ENCODE measurements at regions not wholly inside any gene's neighbourhood (a gene's known extent, or its start where the extent isn't known, plus 50 kb on each side); places are given as distances from the start of the nearest gene placed in this dataset.

DNA sequence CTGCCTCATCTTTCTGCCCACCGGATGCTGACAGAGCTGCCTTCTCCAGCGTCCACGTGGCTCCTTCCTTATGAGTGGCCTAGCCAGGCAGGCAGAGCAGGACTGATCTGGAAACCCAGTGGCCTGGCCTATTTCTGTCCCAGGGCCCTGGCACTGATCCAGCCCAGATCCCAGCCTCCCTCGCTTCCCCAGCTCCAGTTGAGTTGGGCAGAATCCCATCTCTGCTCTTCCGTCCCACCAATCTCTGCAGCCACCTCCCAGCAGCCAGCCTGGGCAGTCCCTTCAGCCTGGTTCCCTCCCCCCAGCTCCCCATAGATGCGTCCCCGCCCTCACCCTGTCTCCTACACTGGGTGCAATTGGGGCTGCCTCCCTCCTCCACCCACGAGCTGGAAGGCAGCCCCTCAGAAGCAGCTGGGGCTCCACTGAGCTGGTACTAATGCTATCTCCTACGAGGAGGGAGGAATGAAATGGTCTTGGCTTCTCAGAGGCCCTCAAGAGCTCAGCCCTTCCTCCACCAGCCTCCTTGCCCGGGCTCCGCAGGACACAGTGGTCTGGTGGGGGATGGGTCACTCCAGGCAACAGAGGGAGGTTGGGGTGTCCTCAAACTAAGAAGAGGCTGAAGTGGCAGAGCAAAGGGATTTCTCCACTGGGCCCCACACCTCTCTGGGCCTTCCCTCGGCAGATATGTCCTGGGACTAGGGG is 94.2 kb downstream of the PJA1 start:
- no peak overlapping the region for H3K4me3 ChIP-seq (ENCODE audit: low read depth, low read length)
- peak; percentile 20 for DNase-seq (ENCODE audit: low read depth)
- TF ChIP-seq, protein P1, sequence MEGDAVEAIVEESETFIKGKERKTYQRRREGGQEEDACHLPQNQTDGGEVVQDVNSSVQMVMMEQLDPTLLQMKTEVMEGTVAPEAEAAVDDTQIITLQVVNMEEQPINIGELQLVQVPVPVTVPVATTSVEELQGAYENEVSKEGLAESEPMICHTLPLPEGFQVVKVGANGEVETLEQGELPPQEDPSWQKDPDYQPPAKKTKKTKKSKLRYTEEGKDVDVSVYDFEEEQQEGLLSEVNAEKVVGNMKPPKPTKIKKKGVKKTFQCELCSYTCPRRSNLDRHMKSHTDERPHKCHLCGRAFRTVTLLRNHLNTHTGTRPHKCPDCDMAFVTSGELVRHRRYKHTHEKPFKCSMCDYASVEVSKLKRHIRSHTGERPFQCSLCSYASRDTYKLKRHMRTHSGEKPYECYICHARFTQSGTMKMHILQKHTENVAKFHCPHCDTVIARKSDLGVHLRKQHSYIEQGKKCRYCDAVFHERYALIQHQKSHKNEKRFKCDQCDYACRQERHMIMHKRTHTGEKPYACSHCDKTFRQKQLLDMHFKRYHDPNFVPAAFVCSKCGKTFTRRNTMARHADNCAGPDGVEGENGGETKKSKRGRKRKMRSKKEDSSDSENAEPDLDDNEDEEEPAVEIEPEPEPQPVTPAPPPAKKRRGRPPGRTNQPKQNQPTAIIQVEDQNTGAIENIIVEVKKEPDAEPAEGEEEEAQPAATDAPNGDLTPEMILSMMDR (IDR thresholded peaks at IDR 0.05; ENCODE audit: insufficient read depth, low read length), result no peak

DNA sequence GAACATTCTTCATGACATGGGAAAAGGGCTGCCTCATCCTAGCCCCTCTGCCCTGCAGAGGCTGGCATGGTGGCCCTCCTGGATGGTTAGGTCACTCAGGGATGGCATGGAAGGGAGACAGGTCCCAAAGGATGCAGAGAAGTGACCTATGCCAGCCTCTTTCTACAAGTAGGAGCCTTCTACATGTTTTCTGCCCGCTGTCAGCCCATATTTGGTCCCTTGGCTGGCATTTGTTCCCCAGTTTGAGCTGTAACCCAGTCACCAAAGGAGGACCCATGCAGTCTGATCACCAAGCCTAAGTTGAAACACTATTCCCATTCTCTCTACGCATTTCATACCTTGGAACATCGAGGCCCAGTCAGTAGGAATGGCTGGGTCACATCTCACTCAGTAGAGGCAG is 95.4 kb downstream of the PJA1 start:
- H3K4me3 ChIP-seq (ENCODE audit: low read depth, low read length), result no peak overlapping the region
- TF ChIP-seq, protein P1 (IDR thresholded peaks at IDR 0.05; ENCODE audit: insufficient read depth, low read length), result no peak
- DNase-seq (ENCODE audit: low read depth), result no peak

DNA sequence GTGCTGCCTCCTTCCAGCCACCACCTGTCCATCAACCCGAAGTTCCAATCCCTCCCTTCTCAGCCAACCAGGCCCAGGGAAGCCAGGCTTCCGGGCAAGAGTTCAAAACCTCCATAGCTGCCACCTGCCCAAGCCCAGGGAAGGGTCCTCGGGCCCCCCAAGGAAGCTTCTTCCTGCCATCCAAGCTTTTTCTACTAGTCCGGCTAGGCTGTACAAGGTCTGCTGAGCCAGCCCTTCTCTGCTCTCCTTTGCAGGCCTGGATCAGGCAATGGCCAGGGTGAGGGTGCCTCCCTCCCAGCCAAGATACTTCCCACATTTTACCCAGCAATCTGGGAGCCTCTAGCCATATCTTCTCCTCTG is 96.2 kb downstream of the PJA1 start:
- H3K4me3 ChIP-seq (ENCODE audit: low read depth, low read length), result no peak overlapping the region
- TF ChIP-seq, protein P1 (IDR thresholded peaks at IDR 0.05; ENCODE audit: insufficient read depth, low read length), result no peak
- DNase-seq (ENCODE audit: low read depth), result no peak

DNA sequence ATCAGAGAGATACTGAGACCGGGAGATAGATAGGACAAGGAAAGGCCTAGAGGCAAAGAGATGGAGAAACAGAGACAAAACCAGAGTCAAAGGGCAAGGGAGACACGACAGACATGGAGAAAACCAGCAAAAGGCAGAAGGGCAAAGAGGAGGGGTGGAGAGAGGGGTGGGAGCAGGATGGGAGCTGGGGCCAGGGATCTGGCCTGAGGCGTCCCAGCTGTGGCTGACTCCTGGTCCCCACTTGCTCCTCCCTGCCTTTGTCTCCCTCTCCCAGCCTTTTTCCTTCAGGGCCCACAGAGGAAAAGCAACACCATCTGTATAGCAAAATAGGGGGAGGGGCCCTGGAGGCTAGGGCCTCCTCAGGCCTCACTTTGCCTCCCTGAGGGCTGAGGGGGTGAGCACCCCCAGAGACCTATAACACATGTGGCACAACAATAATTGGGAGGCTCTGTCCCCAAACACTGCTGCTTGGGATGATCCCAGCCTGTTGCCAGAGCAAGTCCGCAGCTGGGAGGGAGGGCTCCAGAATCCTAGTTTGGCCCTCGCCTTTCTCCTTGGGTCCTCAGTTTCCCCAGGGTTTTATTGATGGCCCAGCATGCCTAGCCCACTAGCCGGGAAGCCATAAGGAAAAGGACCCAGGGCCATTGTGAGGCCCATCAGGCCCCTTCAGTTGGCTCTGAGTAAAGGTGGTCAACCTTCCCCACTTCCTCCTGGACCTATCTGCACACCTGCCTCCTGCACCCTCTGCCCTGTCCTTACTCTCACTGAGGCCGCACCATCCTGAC is 96.8 kb downstream of the PJA1 start:
- TF ChIP-seq, protein P1 (IDR thresholded peaks at IDR 0.05; ENCODE audit: insufficient read depth, low read length), result no peak
- no peak overlapping the region for H3K4me3 ChIP-seq (ENCODE audit: low read depth, low read length)
- DNase-seq (ENCODE audit: low read depth), result no peak

DNA sequence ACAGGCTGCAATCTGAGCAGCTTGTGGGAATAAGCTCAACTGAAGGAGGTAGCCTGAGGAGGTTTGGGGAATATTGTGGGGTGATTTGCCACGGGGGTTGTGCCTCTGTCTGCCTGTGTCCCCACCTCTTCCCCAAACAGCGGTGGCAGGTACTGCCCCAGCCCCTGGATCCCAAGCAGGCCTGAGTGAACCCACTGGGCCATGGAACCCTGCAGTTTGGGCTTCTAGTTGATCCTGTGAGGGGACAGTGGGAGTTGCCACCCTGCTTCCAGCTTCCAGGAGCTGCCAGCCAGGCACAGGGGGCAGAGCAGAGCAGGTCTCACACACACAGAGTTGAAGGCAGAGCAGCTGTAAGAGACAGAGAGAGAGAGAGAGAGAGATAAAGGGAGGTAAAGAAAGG is 97.4 kb downstream of the PJA1 start:
- no peak for DNase-seq (ENCODE audit: low read depth)
- H3K4me3 ChIP-seq (ENCODE audit: low read depth, low read length), result no peak overlapping the region
- TF ChIP-seq, protein P1 (IDR thresholded peaks at IDR 0.05; ENCODE audit: insufficient read depth, low read length), result no peak

DNA sequence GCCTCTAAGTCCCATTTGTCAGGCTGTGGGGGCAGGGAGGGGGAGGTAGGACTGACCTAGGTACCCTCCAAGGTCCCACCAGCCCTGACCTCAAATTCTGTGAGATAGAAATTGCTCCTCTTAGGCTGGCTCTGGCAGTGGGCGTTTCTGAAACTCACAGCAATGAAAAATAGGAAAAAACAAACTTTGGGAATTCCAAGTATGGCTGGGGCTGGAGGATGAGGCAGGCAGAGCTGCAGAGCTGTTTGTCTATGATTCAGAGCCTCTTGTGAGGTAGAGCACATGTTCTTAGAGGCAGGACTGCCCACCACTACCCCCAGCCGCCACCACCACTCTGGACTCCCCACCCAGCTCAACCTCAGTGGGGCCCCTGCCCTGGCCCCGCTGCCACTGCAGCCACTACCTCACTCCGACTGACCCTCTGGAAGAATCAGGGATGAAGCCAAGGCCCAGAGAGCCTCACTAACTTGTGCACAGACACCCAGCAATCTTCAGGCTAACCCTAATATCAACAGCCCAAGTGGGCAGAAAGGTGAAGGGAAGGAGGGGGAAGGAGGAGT is 98.2 kb downstream of the PJA1 start:
- TF ChIP-seq, protein P1 (IDR thresholded peaks at IDR 0.05; ENCODE audit: insufficient read depth, low read length), result no peak
- DNase-seq (ENCODE audit: low read depth), result peak; percentile 13
- no peak overlapping the region for H3K4me3 ChIP-seq (ENCODE audit: low read depth, low read length)

Data from fibroblast of the aortic adventitia (primary cell).